ENCODE measurements at regions not wholly inside any gene's neighbourhood (a gene's known extent, or its start where the extent isn't known, plus 50 kb on each side); places are given as distances from the start of the nearest gene placed in this dataset.

DNA sequence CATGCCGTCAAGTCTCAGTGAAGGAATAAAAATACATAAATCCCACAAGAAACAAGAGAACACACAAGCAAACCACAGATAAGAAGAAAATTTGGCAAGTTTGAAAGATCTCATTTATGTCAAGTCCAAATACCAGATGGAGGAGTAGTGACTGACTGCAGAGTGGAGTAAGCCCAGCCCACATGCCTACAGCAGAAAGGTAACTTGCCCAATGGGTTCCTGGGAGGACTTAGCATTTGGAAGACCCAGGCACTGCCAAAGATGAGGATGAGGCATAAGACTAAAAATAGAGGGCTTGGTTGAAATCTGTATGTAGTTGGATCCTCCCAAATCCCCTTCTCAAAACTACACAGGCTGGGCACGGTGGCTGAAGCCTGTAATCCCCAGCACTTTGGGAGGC is 70.8 kb downstream of the ZNF648 start:
- no peak overlapping the region for H3K4me3 ChIP-seq (ENCODE audit: low read depth, poor library complexity, severe bottlenecking)
- TF ChIP-seq POLR2A (IDR thresholded peaks at IDR 0.05) = no peak
- TF ChIP-seq, protein P1, sequence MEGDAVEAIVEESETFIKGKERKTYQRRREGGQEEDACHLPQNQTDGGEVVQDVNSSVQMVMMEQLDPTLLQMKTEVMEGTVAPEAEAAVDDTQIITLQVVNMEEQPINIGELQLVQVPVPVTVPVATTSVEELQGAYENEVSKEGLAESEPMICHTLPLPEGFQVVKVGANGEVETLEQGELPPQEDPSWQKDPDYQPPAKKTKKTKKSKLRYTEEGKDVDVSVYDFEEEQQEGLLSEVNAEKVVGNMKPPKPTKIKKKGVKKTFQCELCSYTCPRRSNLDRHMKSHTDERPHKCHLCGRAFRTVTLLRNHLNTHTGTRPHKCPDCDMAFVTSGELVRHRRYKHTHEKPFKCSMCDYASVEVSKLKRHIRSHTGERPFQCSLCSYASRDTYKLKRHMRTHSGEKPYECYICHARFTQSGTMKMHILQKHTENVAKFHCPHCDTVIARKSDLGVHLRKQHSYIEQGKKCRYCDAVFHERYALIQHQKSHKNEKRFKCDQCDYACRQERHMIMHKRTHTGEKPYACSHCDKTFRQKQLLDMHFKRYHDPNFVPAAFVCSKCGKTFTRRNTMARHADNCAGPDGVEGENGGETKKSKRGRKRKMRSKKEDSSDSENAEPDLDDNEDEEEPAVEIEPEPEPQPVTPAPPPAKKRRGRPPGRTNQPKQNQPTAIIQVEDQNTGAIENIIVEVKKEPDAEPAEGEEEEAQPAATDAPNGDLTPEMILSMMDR (IDR thresholded peaks at IDR 0.05) = no peak
- 74 to 80% methylated on average over 2 of the region's 2 CpGs for WGBS, 2 donors
- intact Hi-C loops (cut with DNase I; ENCODE audit: low total_unique reads) = no loop called here
- DNase-seq (ENCODE audit: low spot score in 2 of 2) = no peak

DNA sequence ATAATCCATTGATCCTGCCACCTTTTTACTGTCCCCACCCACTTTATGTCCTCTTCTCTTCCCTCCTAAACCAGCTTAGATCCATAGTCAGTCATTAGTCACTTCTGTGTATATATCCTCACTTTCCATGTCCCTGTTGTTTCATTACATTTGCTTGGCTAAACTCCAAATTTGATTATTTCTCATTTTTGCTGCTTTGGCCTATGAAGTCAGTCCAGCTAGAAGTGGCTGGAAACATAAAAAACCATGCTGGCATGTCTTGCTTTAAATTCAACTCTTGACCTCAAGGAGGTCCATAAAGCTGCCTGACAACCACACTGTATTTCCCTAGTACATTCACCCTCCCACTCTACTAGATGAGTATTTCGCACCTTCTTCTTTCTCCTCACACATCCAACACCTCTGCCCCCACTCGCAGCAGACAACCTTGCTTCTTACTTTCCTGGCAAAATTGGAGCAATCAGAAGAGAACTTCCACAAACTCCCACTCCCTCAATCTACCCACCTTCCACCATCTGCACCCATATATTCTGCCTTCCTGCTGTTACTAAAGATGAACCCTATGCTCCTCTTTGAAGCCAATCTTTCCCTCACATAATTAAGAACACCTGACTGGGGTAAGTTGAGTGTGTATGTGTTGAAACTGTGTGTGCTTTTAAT is 72.1 kb downstream of the ZNF648 start:
- no peak overlapping the region for H3K4me3 ChIP-seq (ENCODE audit: low read depth, poor library complexity, severe bottlenecking)
- intact Hi-C loops (cut with DNase I; ENCODE audit: low total_unique reads) = no loop called here
- 94 to 95% methylated on average over 2 of the region's 2 CpGs for WGBS, 2 donors
- TF ChIP-seq POLR2A (IDR thresholded peaks at IDR 0.05) = no peak
- TF ChIP-seq, protein P1 (IDR thresholded peaks at IDR 0.05) = no peak
- no peak for DNase-seq (ENCODE audit: low spot score in 2 of 2)

DNA sequence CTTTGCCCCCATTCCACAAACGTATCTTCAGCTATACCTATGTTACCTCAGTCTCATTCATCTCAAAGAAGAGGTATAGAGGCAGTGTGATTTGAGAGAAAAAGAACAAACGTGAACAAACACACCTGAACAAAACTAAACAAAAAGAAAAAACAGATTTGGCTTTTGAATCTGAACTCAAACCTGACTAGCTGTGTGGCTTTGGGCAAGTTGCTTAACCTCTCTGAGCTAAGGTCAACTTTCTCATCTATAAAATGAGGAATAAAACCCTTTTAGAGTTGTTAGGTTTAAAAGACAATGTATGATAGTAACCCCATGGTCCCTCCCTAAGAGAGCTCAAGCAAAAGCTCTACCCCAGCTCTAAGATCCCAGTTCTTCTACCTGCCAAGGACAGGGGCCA is 73.5 kb downstream of the ZNF648 start:
- 80 to 81% methylated on average over 2 of the region's 2 CpGs for WGBS, 2 donors
- intact Hi-C loops (cut with DNase I; ENCODE audit: low total_unique reads) = no loop called here

DNA sequence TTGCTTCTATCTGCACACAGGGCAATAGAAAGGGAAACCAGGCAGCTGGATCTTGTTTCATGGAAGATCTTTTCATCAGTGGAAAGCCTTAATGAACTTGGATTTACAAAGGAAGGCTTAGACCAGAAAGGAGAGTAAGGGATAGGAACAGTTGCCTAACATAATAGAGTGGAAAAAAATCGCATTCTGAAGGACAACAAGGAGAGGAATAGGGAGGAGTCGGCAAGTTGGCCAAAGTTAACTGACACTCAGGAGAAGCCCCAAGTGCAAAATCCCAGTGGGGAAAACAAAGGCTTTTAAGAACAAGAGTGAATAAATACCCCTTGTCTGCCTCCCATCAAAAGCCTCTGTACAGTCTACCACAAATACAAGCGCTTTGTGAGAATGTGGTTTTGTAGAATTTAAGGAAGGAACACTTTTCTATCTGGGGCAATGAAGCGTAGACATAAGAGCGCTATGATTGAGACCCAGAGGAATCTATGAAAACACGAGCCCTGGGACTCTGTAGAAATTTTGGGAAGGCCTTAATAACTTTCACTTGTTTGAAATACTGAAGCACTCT is 74.1 kb downstream of the ZNF648 start:
- H3K4me3 ChIP-seq (ENCODE audit: low read depth, poor library complexity, severe bottlenecking) = no peak overlapping the region
- no peak for DNase-seq (ENCODE audit: low spot score in 2 of 2)
- intact Hi-C loops (cut with DNase I; ENCODE audit: low total_unique reads) = no loop called here
- TF ChIP-seq, protein P1 (IDR thresholded peaks at IDR 0.05) = no peak
- TF ChIP-seq POLR2A (IDR thresholded peaks at IDR 0.05) = no peak
- WGBS, 2 donors = 71 to 73% methylated on average over 6 of the region's 6 CpGs

More for the DNA sequence above, 73.5 kb downstream of the ZNF648 start:
- no peak overlapping the region for H3K4me3 ChIP-seq (ENCODE audit: low read depth, poor library complexity, severe bottlenecking)
- no peak for DNase-seq (ENCODE audit: low spot score in 2 of 2)
- TF ChIP-seq, protein P1 (IDR thresholded peaks at IDR 0.05) = no peak
- TF ChIP-seq POLR2A (IDR thresholded peaks at IDR 0.05) = no peak

DNA sequence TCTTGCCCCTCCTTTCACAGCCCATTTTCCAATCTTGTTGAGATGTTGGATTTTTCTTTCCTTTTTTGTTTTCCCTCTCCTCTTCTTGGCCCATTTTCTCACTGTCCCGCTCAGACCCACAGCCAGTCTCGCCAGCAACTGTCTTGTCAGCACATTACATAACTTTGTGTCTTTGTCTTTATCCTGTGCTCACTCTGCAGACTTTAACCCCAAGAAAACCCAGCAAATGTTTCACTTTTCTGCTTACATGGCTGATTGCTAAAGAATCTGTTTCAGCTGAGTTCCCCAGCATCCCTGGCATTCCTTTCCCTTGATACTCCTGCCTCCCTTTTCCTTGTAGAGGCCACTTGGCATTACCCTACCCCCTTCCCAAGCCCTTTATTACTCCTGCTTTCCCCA is 74.6 kb downstream of the ZNF648 start:
- TF ChIP-seq, protein P1 (IDR thresholded peaks at IDR 0.05) = no peak
- no peak for TF ChIP-seq POLR2A (IDR thresholded peaks at IDR 0.05)
- no peak for DNase-seq (ENCODE audit: low spot score in 2 of 2)
- intact Hi-C loops (cut with DNase I; ENCODE audit: low total_unique reads) = no loop called here
- WGBS, 2 donors = 57 to 70% methylated on average over 2 of the region's 2 CpGs
- H3K4me3 ChIP-seq (ENCODE audit: low read depth, poor library complexity, severe bottlenecking) = no peak overlapping the region
